GM23338 (cell line): ENCODE measurements at regions not wholly inside any gene's neighbourhood (a gene's known extent, or its start where the extent isn't known, plus 50 kb on each side); places are given as distances from the start of the nearest gene placed in this dataset.

ENCODE experiments used
- ATAC-seq: fragments of 200-7000 bp; cut with Tn5 transposase; 3 replicates; pipeline ENCODE4 v1.9.1; 2020
- DNase-seq: peaks from one replicate; pipeline ENCODE4 v3.0.0-alpha.2; 2015; ENCODE audit warnings: low spot score
- H2AFZ ChIP-seq: fragments of 200-600 bp; sonication (generic); 2 replicates; pipeline ENCODE4 v1.8.0; 2016; ENCODE audit warnings: antibody characterized with exemption, mild to moderate bottlenecking, moderate library complexity
- H3F3A ChIP-seq: fragments of 200-600 bp; sonication (generic); replicated peaks from 2 replicates; pipeline ENCODE4 v1.8.0; 2017; ENCODE audit warnings: antibody characterized with exemption, mixed run types, low read depth
- H3K27ac ChIP-seq: fragments of 200-600 bp; sonication (generic); 2 replicates; pipeline ENCODE4 v1.6.1; 2016; ENCODE audit warnings: low read depth
- H3K27me3 ChIP-seq: fragments of 200-600 bp; sonication (generic); 2 replicates; pipeline ENCODE4 v1.8.0; 2016; ENCODE audit warnings: mild to moderate bottlenecking, mixed run types, moderate library complexity; ENCODE audit not compliant: insufficient read depth
- H3K36me3 ChIP-seq: fragments of 200-600 bp; sonication (generic); 2 replicates; pipeline ENCODE4 v1.8.0; 2016; ENCODE audit warnings: mild to moderate bottlenecking; ENCODE audit not compliant: insufficient read depth
- H3K4me1 ChIP-seq: fragments of 200-600 bp; sonication (generic); 2 replicates; pipeline ENCODE4 v1.8.0; 2016; ENCODE audit warnings: mild to moderate bottlenecking, moderate library complexity; ENCODE audit not compliant: insufficient read depth
- H3K4me2 ChIP-seq: fragments of 200-600 bp; sonication (generic); 2 replicates; pipeline ENCODE4 v1.7.1; 2017; ENCODE audit warnings: mixed run types
- H3K4me3 ChIP-seq: fragments of 200-600 bp; sonication (generic); 2 replicates; pipeline ENCODE4 v1.6.1; 2016; ENCODE audit warnings: mixed run types
- H3K79me2 ChIP-seq: fragments of 200-600 bp; sonication (generic); replicated peaks from 2 replicates; pipeline ENCODE4 v1.8.0; 2017; ENCODE audit warnings: mild to moderate bottlenecking; ENCODE audit not compliant: insufficient read depth
- H3K9me2 ChIP-seq: fragments of 200-600 bp; sonication (generic); 2 replicates; pipeline ENCODE4 v1.8.0; 2017; ENCODE audit not compliant: insufficient read depth
- H4K20me1 ChIP-seq: fragments of 200-600 bp; sonication (generic); replicated peaks from 2 replicates; pipeline ENCODE4 v1.8.0; 2017; ENCODE audit warnings: mild to moderate bottlenecking; ENCODE audit not compliant: insufficient read depth
- H3K27ac Mint-ChIP-seq: 2 replicates; pipeline ENCODE4 v1.8.0; 2020; ENCODE audit warnings: inconsistent platforms, mild to moderate bottlenecking, moderate library complexity, mixed read lengths
- H3K27me3 Mint-ChIP-seq: 3 replicates; pipeline ENCODE4 v1.8.0; 2022; ENCODE audit warnings: low read depth, mild to moderate bottlenecking, moderate library complexity, mixed read lengths, inconsistent platforms; ENCODE audit not compliant: insufficient read depth, poor library complexity
- H3K36me3 Mint-ChIP-seq: 3 replicates; pipeline ENCODE4 v1.8.0; 2021; ENCODE audit warnings: low read depth, mild to moderate bottlenecking, inconsistent platforms, moderate library complexity, mixed read lengths
- H3K4me1 Mint-ChIP-seq: 3 replicates; pipeline ENCODE4 v1.8.0; 2020; ENCODE audit warnings: mild to moderate bottlenecking, inconsistent platforms, mixed read lengths
- H3K4me3 Mint-ChIP-seq: 3 replicates; pipeline ENCODE4 v1.8.0; 2021; ENCODE audit warnings: moderate library complexity, mild to moderate bottlenecking, inconsistent platforms, mixed read lengths
- H3K9me3 Mint-ChIP-seq: 3 replicates; pipeline ENCODE4 v1.8.0; 2020; ENCODE audit warnings: moderate library complexity, mild to moderate bottlenecking, inconsistent platforms, mixed read lengths
- EZH2 ChIP-seq: fragments of 200-600 bp; sonication (generic); IDR thresholded peaks from one replicate; pipeline ENCODE4 v1.8.0; 2017; ENCODE audit warnings: antibody characterized with exemption, mild to moderate bottlenecking, low read depth; ENCODE audit not compliant: unreplicated experiment
- EZH2phosphoT487 ChIP-seq: fragments of 200-600 bp; sonication (generic); IDR thresholded peaks from one replicate; pipeline ENCODE4 v1.8.1; 2018; ENCODE audit warnings: antibody characterized with exemption; ENCODE audit not compliant: unreplicated experiment
- JUNB ChIP-seq: IDR thresholded peaks from one replicate; pipeline ENCODE4 v1.6.1; 2016; ENCODE audit warnings: antibody characterized with exemption; ENCODE audit not compliant: unreplicated experiment
- NANOG ChIP-seq: IDR thresholded peaks from 2 replicates; pipeline ENCODE4 v1.6.1; 2016; ENCODE audit warnings: antibody characterized with exemption, borderline replicate concordance
- POLR2AphosphoS5 ChIP-seq: IDR thresholded peaks from 2 replicates; pipeline ENCODE4 v1.6.1; 2016; ENCODE audit warnings: antibody characterized with exemption, low read depth
- REST ChIP-seq: IDR thresholded peaks from one replicate; pipeline ENCODE4 v1.6.1; 2018; ENCODE audit warnings: antibody characterized with exemption; ENCODE audit not compliant: unreplicated experiment
- STAT1 ChIP-seq: IDR thresholded peaks from one replicate; pipeline ENCODE4 v1.6.1; 2016; ENCODE audit warnings: antibody characterized with exemption; ENCODE audit not compliant: unreplicated experiment
- ZNF114 ChIP-seq: fragments of 250-450 bp; sonication (Bioruptor Pico); IDR thresholded peaks from 2 replicates; pipeline ENCODE4 v1.5.0; 2020; ENCODE audit warnings: mild to moderate bottlenecking, moderate library complexity
- ZNF331 ChIP-seq: fragments of 250-450 bp; sonication (Bioruptor Pico); IDR thresholded peaks from 2 replicates; pipeline ENCODE4 v1.5.0; 2020; ENCODE audit warnings: low read depth, mild to moderate bottlenecking, moderate library complexity
- TF ChIP-seq, protein P1 (sequence below): fragments of 250-450 bp; sonication (Bioruptor Pico); IDR thresholded peaks from 2 replicates; pipeline ENCODE4 v1.5.0; 2020; ENCODE audit warnings: mild to moderate bottlenecking, moderate library complexity
- TF ChIP-seq, protein P2 (sequence below), 2 experiments: fragments of 200-600 bp in 1 of 2; sonication (generic) in 1 of 2; conservative IDR thresholded peaks; 2 replicates each; pipeline versions ENCODE4 v1.5.1 to v1.6.1; 2016 to 2017; ENCODE audit warnings: antibody characterized with exemption in 2 of 2, low read depth in 2 of 2, mild to moderate bottlenecking in 2 of 2, moderate library complexity in 1 of 2

DNA sequence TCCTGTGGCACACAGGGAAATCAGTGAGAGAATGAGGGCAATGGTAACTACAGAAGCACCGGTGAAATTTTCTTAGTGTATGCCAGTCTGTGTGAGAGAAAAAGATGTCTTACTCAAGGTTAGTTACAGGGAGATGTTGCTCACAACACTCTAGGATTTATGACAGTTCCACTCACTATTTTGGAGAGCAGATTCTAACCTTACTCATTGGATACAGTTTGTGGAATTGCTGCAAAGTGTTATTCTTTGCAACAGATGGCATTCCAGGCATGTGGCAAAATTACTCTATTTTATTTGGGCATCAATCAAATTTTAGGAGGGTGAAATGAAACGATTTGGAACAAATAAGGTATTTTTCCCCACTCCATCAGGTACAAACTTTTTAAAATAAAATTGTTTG is 449.1 kb downstream of the PIK3C3 start:
- Histone ChIP-seq H3K27me3 (no peaks in the 10 kb centered on the region), H3K4me3 (no peak overlapping the region), H3K9me2 (no peaks in the 10 kb centered on the region), H3K4me1 (no peaks in the 10 kb centered on the region), H3K27ac (no peak overlapping the region), H3K36me3 (no peaks in the 10 kb centered on the region; the same call in 1 of the 2 replicates), H3K4me2 (no peak overlapping the region), H4K20me1 (no peaks in the 10 kb centered on the region), H2AFZ (no peak overlapping the region; the same call in 1 of the 2 replicates), H3F3A (no peaks in the 10 kb centered on the region), H3K79me2 (no peaks in the 10 kb centered on the region)
- Mint-ChIP-seq H3K9me3 (peaks cover 22% of the 10 kb centered on the region), H3K4me3 (no peak overlapping the region), H3K36me3 (peaks cover 16% of the 10 kb centered on the region; the same call in 2 of the 3 replicates), H3K27ac (no peak overlapping the region), H3K4me1 (no peaks in the 10 kb centered on the region), H3K27me3 (no peaks in the 10 kb centered on the region)
- ATAC-seq (no peak), DNase-seq (no peak)
- TF ChIP-seq ZNF114 (CRISPR knock-in tag) (no peak), JUNB (no peak), STAT1 (no peak), EZH2phosphoT487 (no peak), EZH2 (no peak), ZNF331 (CRISPR knock-in tag) (no peak), NANOG (no peak), POLR2AphosphoS5 (no peak), REST (no peak)
- TF ChIP-seq, protein P1, sequence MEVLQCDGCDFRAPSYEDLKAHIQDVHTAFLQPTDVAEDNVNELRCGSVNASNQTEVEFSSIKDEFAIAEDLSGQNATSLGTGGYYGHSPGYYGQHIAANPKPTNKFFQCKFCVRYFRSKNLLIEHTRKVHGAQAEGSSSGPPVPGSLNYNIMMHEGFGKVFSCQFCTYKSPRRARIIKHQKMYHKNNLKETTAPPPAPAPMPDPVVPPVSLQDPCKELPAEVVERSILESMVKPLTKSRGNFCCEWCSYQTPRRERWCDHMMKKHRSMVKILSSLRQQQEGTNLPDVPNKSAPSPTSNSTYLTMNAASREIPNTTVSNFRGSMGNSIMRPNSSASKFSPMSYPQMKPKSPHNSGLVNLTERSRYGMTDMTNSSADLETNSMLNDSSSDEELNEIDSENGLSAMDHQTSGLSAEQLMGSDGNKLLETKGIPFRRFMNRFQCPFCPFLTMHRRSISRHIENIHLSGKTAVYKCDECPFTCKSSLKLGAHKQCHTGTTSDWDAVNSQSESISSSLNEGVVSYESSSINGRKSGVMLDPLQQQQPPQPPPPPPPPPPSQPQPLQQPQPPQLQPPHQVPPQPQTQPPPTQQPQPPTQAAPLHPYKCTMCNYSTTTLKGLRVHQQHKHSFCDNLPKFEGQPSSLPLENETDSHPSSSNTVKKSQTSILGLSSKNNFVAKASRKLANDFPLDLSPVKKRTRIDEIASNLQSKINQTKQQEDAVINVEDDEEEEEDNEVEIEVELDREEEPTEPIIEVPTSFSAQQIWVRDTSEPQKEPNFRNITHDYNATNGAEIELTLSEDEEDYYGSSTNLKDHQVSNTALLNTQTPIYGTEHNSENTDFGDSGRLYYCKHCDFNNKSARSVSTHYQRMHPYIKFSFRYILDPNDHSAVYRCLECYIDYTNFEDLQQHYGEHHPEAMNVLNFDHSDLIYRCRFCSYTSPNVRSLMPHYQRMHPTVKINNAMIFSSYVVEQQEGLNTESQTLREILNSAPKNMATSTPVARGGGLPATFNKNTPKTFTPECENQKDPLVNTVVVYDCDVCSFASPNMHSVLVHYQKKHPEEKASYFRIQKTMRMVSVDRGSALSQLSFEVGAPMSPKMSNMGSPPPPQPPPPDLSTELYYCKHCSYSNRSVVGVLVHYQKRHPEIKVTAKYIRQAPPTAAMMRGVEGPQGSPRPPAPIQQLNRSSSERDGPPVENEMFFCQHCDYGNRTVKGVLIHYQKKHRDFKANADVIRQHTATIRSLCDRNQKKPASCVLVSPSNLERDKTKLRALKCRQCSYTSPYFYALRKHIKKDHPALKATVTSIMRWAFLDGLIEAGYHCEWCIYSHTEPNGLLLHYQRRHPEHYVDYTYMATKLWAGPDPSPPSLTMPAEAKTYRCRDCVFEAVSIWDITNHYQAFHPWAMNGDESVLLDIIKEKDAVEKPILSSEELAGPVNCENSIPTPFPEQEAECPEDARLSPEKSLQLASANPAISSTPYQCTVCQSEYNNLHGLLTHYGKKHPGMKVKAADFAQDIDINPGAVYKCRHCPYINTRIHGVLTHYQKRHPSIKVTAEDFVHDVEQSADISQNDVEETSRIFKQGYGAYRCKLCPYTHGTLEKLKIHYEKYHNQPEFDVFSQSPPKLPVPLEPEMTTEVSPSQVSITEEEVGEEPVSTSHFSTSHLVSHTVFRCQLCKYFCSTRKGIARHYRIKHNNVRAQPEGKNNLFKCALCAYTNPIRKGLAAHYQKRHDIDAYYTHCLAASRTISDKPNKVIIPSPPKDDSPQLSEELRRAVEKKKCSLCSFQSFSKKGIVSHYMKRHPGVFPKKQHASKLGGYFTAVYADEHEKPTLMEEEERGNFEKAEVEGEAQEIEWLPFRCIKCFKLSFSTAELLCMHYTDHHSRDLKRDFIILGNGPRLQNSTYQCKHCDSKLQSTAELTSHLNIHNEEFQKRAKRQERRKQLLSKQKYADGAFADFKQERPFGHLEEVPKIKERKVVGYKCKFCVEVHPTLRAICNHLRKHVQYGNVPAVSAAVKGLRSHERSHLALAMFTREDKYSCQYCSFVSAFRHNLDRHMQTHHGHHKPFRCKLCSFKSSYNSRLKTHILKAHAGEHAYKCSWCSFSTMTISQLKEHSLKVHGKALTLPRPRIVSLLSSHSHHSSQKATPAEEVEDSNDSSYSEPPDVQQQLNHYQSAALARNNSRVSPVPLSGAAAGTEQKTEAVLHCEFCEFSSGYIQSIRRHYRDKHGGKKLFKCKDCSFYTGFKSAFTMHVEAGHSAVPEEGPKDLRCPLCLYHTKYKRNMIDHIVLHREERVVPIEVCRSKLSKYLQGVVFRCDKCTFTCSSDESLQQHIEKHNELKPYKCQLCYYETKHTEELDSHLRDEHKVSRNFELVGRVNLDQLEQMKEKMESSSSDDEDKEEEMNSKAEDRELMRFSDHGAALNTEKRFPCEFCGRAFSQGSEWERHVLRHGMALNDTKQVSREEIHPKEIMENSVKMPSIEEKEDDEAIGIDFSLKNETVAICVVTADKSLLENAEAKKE (CRISPR knock-in tag), result no peak
- TF ChIP-seq, protein P2, sequence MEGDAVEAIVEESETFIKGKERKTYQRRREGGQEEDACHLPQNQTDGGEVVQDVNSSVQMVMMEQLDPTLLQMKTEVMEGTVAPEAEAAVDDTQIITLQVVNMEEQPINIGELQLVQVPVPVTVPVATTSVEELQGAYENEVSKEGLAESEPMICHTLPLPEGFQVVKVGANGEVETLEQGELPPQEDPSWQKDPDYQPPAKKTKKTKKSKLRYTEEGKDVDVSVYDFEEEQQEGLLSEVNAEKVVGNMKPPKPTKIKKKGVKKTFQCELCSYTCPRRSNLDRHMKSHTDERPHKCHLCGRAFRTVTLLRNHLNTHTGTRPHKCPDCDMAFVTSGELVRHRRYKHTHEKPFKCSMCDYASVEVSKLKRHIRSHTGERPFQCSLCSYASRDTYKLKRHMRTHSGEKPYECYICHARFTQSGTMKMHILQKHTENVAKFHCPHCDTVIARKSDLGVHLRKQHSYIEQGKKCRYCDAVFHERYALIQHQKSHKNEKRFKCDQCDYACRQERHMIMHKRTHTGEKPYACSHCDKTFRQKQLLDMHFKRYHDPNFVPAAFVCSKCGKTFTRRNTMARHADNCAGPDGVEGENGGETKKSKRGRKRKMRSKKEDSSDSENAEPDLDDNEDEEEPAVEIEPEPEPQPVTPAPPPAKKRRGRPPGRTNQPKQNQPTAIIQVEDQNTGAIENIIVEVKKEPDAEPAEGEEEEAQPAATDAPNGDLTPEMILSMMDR (conservative IDR thresholded peaks at IDR 0.05; ENCODE audit: low read depth in 2 of 2), result no peak
